ENCODE measurements at regions not wholly inside any gene's neighbourhood (a gene's known extent, or its start where the extent isn't known, plus 50 kb on each side); places are given as distances from the start of the nearest gene placed in this dataset.

DNA sequence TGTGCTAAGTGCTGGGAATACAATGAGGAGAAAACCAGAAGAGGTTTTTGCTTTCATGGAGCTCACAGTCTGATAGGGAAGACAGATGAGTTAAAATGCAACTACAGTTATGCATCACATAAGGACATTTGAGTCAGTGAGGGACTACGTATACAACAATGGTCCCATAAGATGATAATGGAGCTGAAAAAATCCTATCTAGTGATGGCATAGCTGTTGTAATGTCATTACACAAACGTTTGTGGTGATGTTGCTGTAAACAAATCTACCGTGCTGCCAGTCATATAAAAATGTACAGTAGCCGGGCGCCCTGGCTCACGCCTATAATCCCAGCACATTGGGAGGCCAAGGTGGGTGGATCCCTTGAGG is 110.1 kb upstream of the RAD23B start:
- no peak for TF ChIP-seq EZH2 (IDR thresholded peaks at IDR 0.05; ENCODE audit: insufficient read depth, poor library complexity, severe bottlenecking)
- no peak for TF ChIP-seq EZH2phosphoT487 (IDR thresholded peaks at IDR 0.05; ENCODE audit: insufficient read depth, low read depth)

Measured in GM23248 (cell line).